Ureter (tissue), 1 donor: ENCODE measurements at regions not wholly inside any gene's neighbourhood (a gene's known extent, or its start where the extent isn't known, plus 50 kb on each side); places are given as distances from the start of the nearest gene placed in this dataset.

Experiments used
- DNase-seq: peaks from one replicate; pipeline ENCODE4 v3.0.0-alpha.2; 2020; ENCODE audit warnings: low spot score
- donor health status: DM: yes; HTN: yes; CAD: no.

DNA sequence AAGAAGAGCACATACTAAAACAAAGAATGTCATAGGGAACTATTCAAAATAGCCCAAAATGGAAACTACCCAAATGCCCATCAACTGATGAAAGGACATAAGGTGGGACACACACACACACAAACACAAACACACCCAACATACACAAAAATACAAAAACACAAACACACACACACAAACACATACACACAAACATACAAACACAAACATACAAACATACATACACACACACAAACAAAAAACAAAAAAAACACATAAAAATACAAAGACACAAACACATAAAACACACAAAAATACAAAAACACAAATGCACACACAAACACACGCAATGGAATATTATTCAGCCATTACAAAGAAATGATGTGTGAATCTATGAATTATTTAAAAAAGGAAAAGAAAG, 203.6 kb downstream of the ERMARD start:
- no peak for DNase-seq

DNA sequence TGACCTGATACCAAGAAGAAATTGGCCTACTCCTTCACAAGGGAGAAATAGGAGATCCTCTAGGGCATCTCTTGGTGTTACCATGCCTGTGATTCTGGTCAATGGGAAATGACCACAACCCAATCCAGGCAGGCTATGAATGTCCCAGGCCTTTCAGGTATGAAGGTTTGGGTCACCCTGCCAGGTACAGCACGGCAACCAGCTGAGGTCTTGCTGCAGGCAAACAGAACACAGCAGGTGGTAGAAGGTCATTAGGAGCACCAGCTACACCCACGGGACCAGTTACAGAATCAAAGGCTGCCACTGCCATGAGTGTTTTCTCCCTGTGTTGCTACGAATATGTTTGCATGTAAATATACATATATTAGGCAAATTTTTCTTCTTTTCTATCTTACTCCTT, 202.3 kb downstream of the ERMARD start:
- DNase-seq = no peak

DNA sequence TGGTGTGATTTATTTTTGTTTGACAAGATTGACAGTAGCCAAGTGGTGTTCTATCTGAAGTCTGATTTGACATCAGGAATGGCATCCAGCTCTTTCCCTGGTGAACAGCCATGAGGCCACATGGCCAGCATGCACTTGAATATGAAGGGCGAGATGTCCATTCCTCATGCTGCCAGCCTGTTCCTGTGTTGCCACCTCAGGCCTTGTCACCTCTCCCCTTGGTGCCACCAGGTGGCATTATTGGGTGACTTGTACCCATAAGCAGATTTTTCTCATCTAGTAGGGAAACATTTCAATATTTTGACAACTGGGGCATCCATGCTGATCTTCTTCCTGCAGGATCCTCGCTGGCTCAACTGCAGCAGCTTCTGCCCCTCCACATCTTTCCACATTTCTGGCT, 199.1 kb downstream of the ERMARD start:
- no peak for DNase-seq

DNA sequence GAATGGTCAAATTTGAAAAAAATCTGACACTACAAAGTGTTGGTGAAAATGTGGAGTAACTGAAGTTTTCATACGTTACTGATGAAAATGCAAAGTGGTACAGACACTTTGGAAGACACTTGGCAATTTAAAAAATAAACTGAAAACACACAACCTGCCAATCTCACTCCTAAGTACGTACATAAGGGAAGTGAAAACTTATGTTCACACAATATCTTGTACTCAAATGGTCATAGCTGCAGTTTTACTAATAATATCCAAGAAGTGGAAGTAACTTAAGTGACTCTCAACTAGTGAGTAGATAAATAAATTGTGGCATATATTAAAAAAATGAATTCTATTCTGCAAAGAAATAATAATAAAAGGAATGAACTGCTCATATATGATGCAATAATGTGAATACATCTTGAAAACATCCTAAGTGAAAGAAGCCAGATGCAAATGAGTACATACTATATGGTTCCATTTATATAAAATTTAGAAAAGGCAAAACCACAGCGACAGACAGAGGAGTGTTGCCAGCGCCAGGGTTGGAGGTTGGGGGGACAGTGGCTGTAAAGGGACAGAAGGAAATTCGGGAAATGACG, 198.2 kb downstream of the ERMARD start:
- DNase-seq = no peak

DNA sequence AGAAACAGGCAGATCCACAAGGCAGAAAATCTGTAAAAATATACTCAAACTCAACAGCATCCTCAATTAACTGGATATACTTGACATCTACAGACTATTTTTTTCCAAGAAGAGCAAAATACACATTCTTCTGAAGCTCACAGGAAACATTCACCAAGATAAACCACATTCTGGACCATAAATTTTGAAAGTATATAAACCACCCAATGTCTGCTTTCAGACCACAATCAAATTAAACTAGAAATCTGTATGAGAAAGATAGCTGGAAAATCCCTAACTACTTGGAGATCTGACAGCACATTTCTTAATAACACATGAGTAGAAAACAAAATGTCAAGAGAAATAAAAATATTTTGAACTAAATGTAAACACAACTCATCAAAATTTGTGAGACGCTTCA, 195.5 kb downstream of the ERMARD start:
- no peak for DNase-seq

DNA sequence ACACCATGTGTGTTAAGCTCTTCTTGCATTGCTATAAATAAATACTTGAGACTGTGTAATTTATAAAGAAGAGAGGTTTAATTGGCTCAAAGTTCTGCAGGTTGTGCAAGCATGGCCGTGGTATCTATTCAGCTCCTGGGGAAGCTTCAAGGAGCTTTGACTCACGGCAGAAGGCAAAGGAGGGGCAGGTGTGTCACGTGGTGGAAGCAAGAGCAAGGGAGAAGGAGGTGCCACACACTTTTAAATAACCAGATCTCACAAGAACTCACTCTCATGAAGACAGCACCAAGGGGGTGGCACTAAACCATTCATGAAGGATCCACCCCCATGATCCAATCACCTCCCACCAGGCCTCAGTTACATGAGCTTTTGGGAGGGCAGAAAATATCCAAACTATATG, 193.7 kb downstream of the ERMARD start:
- no peak for DNase-seq

DNA sequence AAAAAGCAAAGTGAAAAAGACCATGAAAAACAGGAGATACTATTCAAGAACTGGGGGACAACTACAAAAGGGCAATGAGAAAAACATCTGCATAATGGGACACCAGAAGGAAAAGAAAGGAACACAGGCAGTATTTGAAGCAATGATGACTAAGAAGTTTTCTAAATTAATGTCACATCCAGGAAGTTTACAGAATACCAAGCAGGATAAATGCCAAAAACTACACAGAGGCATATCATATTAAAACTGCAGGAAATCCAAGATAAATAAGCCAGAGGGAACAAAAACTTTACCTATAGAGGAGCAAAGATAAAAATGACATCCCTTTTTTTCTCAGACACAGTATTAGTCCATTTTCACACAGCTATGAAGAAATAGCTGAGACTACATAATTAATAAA, 193.0 kb downstream of the ERMARD start:
- no peak for DNase-seq

DNA sequence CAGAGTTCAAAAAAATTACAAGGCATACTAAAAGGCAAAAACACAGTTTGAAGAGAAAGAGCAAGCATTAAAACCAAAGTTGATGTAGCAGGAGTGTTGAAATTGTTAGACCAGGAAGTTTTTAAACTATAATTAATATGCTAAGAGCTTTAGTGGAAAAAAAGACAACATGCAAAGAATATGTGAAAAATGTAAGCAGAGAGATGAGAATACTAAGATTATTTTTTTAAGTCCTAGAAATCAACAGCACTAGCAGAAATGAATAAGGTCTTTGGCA, 192.6 kb downstream of the ERMARD start:
- DNase-seq = no peak

DNA sequence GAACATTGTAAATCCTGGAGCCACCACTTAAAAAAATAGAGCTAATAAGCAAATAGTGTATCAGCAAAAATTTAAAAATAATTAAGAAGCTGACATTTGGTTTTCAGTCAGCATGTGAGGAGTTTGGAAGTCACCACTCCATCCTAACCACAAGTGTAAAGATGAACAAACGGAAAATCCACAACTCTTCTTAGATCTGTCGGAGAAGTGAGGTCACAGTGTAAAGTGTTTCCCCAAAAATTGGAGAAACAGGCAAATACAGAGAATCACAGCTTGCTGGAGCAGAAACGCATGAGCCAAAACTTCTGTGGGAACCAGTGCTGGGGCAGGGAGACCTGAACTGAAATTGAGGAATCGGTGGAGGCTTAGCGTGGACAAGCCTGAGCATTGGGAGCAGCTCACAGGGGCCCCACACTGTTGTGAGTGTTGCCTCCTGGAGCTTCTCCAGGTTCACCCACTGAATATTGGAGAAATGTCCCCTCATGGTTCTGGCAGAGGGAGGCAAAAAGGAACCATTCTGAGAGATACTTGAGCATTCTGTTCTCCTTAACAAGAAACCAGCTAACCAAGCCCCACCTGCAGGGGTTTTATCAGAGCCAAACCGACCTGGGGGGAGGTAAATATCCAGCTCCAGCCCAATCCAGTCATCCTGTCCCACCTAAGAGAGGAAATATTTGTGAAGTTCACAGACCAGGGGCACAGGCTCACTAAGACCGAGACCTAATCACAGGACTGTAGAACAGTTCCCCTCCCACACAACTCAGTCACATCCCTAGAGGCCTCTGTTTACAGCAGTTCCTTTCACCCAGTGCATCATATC, 192.0 kb downstream of the ERMARD start:
- DNase-seq = no peak

DNA sequence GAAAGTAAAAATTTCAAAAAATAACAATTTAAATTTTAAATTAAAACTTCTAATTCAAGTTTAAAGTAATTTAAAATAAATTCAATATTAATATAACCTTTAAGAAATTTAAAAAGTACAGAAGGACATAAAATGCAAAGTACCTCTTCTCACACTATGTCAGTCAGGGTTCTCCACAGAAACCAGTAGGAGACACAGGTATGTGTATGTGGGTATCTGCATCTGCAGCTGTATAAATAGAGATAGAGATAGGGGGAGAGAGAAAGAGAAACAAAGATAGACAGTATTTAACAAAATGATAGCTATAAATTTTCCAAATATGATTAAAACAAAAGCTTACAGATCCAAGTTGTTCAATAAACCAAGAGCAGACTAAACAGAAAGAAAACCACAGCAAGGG, 190.8 kb downstream of the ERMARD start:
- DNase-seq = no peak

DNA sequence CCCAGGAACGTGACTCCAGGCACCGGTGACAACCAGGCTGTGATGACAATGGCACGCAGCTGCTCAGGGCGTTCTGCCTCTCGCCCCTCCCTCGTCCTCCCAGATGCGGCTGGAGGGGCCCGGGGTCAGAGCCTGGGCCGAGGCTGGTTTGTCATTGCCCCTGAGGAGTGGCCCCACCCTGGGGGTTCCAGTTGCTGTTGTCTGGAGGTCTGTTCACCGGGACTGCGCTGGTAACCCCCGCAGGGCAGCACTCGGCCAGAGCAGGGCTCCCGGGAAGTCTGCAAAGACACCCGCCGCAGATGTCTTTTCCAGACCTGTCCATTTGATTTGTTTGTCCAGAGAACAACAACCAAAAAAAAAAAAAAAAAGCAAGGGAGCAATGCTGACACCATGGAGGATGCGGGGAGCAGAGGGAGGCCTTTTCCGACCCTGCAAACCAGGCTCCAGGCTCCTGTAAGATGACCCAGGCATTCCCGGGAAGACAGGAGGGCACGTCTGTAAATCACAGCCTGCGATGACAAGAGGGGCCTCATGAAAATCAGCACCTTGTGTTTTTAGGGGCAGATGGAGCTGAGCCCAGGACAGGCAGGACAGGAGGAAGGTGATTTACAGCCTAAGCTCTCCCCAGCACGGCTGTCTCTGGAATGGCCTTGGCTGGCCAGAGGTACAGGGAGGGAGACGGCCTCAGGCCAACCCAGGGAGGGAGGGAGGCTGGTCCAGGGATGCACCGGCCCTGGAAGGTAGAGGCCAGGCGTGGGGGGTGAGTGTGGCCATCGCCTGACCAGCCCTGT, 189.3 kb downstream of the ERMARD start:
- peak; percentile 43 for DNase-seq

DNA sequence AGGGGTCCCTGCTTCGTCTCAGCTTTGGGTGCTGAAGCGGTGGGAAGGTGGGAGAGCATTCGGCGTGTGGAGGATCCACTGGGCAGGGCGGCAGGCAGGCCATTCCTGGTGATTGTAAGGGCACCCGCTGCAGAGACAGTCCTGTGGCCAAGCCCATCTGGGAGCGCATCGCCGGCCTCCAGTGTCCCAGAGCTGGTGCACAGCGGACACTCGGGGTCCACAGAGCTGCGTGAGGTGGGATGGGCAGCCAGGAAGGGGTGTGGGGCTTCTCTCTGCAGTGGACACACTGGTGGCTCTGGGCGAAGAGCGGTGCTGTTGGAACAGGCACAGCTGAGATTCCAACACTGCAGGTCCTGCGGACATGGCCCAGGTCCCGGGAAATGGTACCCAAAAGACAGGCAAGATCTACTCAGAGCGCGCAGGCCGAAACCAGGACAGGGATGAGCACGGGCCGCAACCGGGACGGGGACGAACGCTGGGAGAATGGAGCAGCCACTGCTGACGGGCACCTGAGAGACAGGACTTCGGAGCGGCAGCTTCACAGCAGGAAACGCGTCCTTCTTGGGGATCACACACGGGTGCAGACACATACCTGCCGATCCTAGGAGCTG, 188.2 kb downstream of the ERMARD start:
- DNase-seq = no peak

DNA sequence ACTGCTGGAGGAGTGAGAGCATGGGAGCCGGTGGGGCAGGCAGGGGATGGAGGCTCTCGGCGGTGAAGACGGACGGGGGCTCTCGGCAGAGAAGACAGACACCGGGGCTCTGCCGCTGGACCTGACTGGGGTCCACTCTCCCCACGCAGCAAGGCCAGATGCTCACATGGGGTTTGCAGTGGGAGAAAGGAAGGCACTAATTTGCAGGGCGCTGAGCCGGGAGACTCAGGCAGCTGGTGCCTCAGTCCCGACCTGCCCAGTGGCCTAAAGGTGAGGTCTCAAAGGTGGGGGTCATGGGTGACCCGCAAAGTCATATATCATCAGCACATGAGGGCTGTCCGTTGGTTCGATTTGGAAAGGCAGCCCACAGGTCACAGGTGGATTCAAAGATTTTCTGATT, 187.3 kb downstream of the ERMARD start:
- DNase-seq = no peak

DNA sequence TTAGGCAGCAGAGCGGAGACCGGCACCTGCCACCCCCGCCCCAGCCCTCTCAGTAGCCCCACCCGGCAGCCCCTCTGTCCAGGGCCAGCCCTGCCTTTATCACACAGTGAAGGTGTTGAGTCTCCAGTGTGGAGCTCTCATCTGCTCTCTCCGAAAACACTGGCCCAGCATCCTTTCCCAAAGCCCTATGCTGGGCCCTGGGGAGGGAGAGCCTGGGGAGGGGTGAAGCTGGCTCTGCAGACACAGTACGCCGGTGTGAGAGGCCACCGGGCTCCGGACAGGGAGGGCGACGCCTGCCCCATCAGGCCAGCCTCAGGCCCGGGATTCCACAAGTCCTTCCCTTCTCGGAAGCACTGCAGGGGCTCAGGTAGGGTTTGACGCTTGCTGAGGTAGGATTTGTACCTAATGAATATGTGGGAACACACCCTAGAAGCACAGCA, 186.9 kb downstream of the ERMARD start:
- no peak for DNase-seq

DNA sequence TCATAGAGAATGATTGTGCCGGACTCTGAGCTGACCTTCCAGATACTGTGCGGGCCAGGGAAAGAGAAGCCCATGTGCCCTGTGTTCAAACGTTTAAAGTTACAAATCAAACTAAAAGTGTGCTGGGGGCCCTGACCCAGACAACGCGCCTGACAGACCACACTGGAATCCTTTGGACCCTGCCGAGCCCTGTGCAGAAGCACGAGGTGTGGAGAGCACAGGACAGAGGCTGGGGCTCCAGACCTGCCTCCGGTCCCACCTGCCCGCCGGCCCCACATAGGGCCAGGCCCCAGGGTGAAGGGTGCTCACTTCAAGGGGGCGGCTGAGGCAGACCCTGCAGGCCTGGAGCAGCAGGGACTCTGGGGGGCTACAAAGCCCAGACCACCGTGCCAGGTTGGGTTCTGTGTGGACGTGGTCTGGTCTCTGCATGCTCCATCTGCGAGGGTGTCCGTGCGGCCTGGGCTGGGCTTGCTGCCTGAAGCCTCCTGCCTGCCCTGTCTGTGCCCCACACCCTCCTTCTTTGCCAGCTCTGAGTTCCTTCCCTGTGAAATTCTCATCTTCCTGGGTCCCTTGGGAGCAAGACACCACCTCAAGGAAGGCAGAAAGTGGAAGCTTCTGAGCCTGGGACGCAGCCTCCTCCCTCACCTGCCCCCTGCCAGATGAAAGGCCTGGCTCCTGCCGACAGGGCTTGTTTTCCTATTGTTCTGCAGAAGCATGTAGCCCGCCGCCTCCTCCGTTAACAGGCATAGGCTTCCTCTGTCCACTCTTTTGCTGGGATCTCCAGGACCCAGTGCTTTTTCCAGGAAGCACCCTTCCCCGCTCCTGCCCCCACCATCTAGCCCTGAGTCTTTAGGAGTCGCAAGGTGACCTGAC, 186.2 kb downstream of the ERMARD start:
- DNase-seq = no peak

DNA sequence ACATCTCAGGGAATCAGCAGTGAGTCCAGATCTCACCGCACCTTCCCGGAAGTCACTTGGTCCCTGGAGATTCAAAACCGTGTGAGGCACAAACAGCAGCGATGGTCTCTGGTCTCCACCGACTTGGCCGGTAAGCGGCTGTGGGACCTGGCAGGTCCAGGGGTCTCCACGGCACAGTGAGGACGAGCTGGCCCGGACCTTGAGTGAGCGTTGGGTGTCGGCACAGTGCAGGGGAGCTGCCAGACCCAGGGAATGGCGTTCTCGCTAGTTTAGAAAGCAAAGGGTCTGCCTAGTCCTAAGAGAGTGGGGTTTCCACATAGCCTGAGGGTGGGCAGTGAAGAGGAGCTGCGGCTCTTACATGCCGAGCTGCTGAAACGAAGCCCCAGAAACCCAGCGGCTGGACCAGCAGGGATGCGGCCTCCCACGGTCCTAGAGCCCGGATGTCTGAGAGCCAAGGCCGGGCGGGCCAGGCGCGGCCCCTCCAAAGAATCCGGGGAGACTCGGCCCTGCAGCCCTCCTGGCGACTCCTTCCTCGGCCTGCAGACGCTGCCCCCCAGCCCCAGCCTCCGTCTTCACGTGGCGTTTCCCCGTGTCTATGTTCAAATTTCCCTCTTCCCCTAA, 185.0 kb downstream of the ERMARD start:
- DNase-seq = no peak

DNA sequence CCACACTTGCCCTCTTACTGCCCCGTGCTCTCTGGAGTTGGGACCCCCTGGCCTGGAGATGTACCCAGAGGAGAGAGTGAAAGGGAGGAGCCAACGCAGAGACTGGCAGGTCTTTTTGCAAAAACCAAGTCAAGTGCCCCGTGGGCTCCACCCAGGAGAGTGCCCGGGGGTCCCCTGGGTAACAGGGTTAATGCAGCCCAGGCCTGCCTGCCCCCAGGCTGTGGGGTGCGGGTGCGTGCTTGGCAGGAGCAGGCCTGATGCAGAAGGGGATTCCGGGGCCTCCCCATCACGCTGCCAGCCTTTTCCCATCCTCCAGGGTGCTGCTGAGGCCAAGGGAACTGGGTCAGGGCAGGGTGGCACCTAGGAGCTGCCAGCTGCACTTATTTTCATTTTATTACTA, 184.4 kb downstream of the ERMARD start:
- DNase-seq = no peak

DNA sequence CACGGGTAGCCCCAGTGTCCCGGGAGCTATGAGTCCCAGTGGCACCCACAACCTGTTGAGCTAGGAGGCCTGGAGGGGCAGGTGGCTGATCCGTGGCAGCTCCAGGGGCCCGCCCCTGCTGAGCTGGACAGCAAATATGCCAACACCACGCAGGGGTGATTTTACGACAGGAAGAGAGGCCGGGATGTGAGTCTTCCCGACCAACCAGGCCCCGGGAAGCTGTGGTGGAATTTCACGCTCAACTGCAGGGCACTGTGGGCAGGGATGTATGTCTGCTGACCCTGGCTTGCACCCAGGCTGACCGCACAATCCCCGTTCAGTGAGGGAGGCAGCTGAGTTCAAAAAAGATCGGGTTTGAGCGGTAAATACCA, 183.9 kb downstream of the ERMARD start:
- DNase-seq = no peak

DNA sequence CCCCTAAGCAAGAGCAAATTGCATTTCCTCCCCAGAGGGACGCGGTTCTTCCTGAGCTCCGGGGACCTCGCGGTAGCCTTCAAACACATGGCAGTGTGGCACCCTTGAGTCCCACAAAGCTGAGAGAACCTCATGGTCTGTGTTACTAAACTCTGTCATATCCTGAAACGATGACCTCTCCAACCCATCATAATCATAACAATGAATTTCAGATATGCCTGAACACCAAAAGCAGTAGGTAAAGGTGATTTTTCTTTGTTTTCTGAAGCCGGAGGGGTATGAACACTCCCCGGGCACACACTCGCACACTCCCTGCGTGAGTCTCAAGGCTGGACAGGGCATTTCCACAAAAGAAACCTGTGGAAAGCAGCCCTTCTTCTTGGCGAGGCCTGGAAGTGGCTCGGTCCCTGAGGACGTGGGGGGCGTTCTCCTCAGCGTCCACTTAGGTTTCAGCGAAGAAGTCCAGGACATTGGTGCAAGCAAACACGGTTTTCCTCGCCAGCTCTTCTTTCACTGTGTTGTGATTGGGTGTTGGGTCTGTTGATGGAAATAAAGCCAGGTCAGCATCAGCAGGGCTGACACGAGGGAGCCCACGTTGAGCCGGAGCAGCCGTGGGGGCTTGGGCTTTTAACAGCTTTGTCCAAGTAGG, 183.4 kb downstream of the ERMARD start:
- DNase-seq = no peak

DNA sequence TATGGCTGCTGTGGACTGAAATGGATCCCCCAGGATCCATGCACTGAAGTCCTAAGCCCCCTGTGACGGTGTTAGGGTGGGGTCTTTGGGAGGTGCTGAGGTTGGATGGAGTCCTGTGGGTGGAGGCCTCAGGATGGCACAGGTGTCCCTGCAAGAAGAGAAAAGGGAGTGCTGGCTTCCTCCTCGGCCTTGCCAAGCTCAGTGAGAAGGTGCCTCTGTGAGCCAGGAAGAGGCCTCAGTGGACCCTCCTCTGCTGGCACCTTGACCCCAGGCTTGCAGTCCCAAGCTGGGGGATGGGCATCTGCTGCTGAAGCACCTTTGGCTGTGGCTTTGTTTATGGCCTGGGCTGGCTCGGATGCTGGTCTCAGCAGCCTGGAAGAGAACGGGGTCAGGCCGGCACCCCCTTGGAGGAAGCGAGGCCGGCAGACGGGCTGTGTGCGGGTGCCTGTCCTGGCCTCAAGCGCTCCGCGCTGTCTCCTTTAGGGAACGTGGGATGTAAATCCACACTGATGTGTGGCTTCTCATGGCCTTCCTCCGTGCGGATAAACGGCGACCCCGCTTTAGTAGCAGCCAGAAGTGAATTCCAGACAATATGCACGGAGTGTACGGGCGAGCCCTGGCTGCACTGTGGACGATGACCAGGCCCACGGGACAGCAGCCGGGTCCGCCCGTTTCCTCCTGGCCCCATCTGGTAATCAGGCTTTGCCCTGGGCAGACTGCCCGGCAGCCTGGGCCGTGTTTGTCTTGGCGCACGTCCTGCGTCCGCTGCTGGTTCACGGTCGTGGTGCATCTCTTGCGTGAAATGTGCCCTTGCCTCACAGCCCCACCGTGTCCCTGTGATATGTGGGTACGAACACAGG, 182.6 kb downstream of the ERMARD start:
- peak; percentile 75 for DNase-seq
